GM12878 (cell line): ENCODE measurements at regions not wholly inside any gene's neighbourhood (a gene's known extent, or its start where the extent isn't known, plus 50 kb on each side); places are given as distances from the start of the nearest gene placed in this dataset.

ENCODE experiments used
- ATAC-seq: fragments of 200-7000 bp; cut with Tn5 transposase; 3 replicates; pipeline ENCODE4 v1.9.1; 2020; ENCODE audit warnings: mild to moderate bottlenecking, moderate library complexity
- BruUV-seq: library from RNA; stranded (reverse); fragments of 400-500 nt; replicated peaks from 2 replicates; lab custom pipeline; 2021; lab: Mats Ljungman, UMichigan
- CTCF ChIA-PET: fragments of 300-600 bp; sonication (Branson Sonifier 250); formaldehyde crosslinking; extraction: SDS; loops from one replicate; lab custom pipeline; 2021; ENCODE audit warnings: inconsistent platforms; lab: Yijun Ruan, JAX
- POLR2A ChIA-PET: fragments of 350-600 bp; formaldehyde crosslinking; extraction: SDS; loops from one replicate; lab custom pipeline; 2021; ENCODE audit warnings: inconsistent platforms; lab: Charles Lee
- RAD21 ChIA-PET: fragments of 300-600 bp; sonication (Branson Sonifier 250); formaldehyde crosslinking; loops from one replicate; lab custom pipeline; 2023; ENCODE audit warnings: antibody characterized with exemption; ENCODE audit not compliant: unreplicated experiment; lab: Charles Lee
- SMC1A ChIA-PET: fragments of 300-600 bp; sonication (Branson Sonifier 250); formaldehyde crosslinking; loops from one replicate; lab custom pipeline; 2023; ENCODE audit not compliant: unreplicated experiment, uncharacterized antibody; lab: Charles Lee
- DNase-seq: peaks from one replicate; pipeline ENCODE4 v3.0.0-alpha.2; 2011; ENCODE audit warnings: low read depth, low spot score
- FAIRE-seq: peaks from 3 replicates; lab custom pipeline; 2011; peaks lifted over from hg19 to GRCh38; lab: Jason Lieb, UNC
- H2AFZ ChIP-seq: 2 replicates; pipeline ENCODE4 v1.6.0; 2011; ENCODE audit warnings: low read depth, low read length, control low read depth; ENCODE audit not compliant: control insufficient read depth
- H3K27ac ChIP-seq: 2 replicates; pipeline ENCODE4 v1.5.1; 2011; ENCODE audit warnings: control low read depth; ENCODE audit not compliant: control insufficient read depth, insufficient read depth
- H3K27me3 ChIP-seq, 2 experiments: replicated peaks in 1 of 2; 2 replicates each; pipeline versions ENCODE4 v1.6.0 to v1.6.1; 2011; ENCODE audit warnings: low read length in 1 of 2; ENCODE audit not compliant: control insufficient read depth in 2 of 2, insufficient read depth in 2 of 2
- H3K36me3 ChIP-seq, 2 experiments: 2 replicates each; pipeline ENCODE4 v1.5.1; 2011; ENCODE audit warnings: low read length in 1 of 2; ENCODE audit not compliant: control insufficient read depth in 2 of 2, insufficient read depth in 2 of 2
- H3K4me1 ChIP-seq: 2 replicates; pipeline ENCODE4 v1.6.1; 2011; ENCODE audit warnings: mild to moderate bottlenecking, low read length, moderate library complexity, mixed read lengths; ENCODE audit not compliant: control insufficient read depth, insufficient read depth
- H3K4me2 ChIP-seq: 2 replicates; pipeline ENCODE4 v1.6.0; 2011; ENCODE audit warnings: control low read depth; ENCODE audit not compliant: control insufficient read depth, insufficient read depth
- H3K4me3 ChIP-seq: fragments of 200-600 bp; sonication (generic); 2 replicates; pipeline ENCODE4 v1.5.1; 2016
- H3K79me2 ChIP-seq: 2 replicates; pipeline ENCODE4 v1.6.0; 2011; ENCODE audit warnings: low read length; ENCODE audit not compliant: control insufficient read depth, insufficient read depth
- H3K9ac ChIP-seq: 2 replicates; pipeline ENCODE4 v1.8.0; 2011; ENCODE audit warnings: low read length, control low read depth, mixed read lengths; ENCODE audit not compliant: control insufficient read depth, insufficient read depth
- H3K9me3 ChIP-seq: replicated peaks from 3 replicates; pipeline ENCODE4 v1.5.1; 2011; ENCODE audit warnings: mild to moderate bottlenecking, low read length; ENCODE audit not compliant: control insufficient read depth, insufficient read depth
- H4K20me1 ChIP-seq: 2 replicates; pipeline ENCODE4 v1.6.0; 2011; ENCODE audit not compliant: control insufficient read depth, insufficient read depth
- BCLAF1 ChIP-seq: fragments of 450-650 bp; IDR thresholded peaks from 2 replicates; pipeline ENCODE4 v1.6.1; 2017; ENCODE audit warnings: antibody characterized with exemption, mild to moderate bottlenecking, moderate library complexity
- CREB1 ChIP-seq: IDR thresholded peaks from 2 replicates; pipeline ENCODE4 v1.6.1; 2012; ENCODE audit warnings: low read depth, mild to moderate bottlenecking, inconsistent platforms
- CUX1 ChIP-seq: IDR thresholded peaks from 2 replicates; pipeline ENCODE4 v1.6.1; 2012; ENCODE audit warnings: improper control_type of control experiment, low read depth, low read length; ENCODE audit not compliant: insufficient replicate concordance
- HCFC1 ChIP-seq: fragments of 150-350 bp; IDR thresholded peaks from 2 replicates; pipeline ENCODE4 v1.6.1; 2014; ENCODE audit warnings: low read length
- PAX8 ChIP-seq: fragments of 450-650 bp; IDR thresholded peaks from 2 replicates; pipeline ENCODE4 v1.6.1; 2017; ENCODE audit warnings: mild to moderate bottlenecking, moderate library complexity
- POU2F2 ChIP-seq: IDR thresholded peaks from 3 replicates; pipeline ENCODE4 v1.6.1; 2011; ENCODE audit warnings: low read depth, mild to moderate bottlenecking, low read length, borderline replicate concordance
- SMAD5 ChIP-seq: IDR thresholded peaks from 2 replicates; pipeline ENCODE4 v1.6.1; 2016; ENCODE audit warnings: antibody characterized with exemption, low read depth
- YY1 ChIP-seq: IDR thresholded peaks from 2 replicates; pipeline ENCODE4 v1.6.1; 2011; ENCODE audit warnings: low read depth, mild to moderate bottlenecking, low read length
- ZNF687 ChIP-seq: fragments of 450-650 bp; IDR thresholded peaks from 2 replicates; pipeline ENCODE4 v1.6.1; 2017; ENCODE audit warnings: mild to moderate bottlenecking, moderate library complexity
- WGBS: methylation state at CpG from one replicate; pipeline ENCODE4 v1.1.6; 2016; ENCODE audit warnings: low lambda C conversion rate; ENCODE audit not compliant: insufficient replicate concordance, insufficient coverage; ENCODE audit errors: missing lambda C conversion rate; 5-methylcytosine and 5-hydroxymethylcytosine counted together
- in situ Hi-C: fragments of 300-500 bp; cut with MboI; formaldehyde crosslinking; loops from 9 replicates; pipeline ENCODE4 v1.14.3; 2018; ENCODE audit warnings: mixed read lengths
- intact Hi-C: fragments of 100-400 bp; cut with micrococcal nuclease; formaldehyde crosslinking; loops from one replicate; pipeline ENCODE4 v1.14.2; 2022; ENCODE audit not compliant: unreplicated experiment

- FAIRE-seq (no peak), ATAC-seq (no peak), DNase-seq (no peak)
- ChIA-PET POLR2A (no interaction called here), CTCF (no interaction called here), SMC1A (interaction anchor here (1.4 kb wide), 1 partner anchor 15 kb away, joined by 3 read pairs; no protein-coding TSS in a partner anchor), RAD21 (no interaction called here)
- Histone ChIP-seq H3K9ac (no peak overlapping the region), H3K79me2 (no peaks in the 10 kb centered on the region), H4K20me1 (no peaks in the 10 kb centered on the region), H2AFZ (no peak overlapping the region), H3K4me1 (no peaks in the 10 kb centered on the region), H3K27me3 (no peaks in the 10 kb centered on the region), H3K4me3 (no peak overlapping the region), H3K27ac (no peak overlapping the region), H3K36me3 (no peaks in the 10 kb centered on the region), H3K4me2 (no peak overlapping the region), H3K9me3 (no peaks in the 10 kb centered on the region)
- WGBS = 30% methylated on average over 5 of the region's 5 CpGs
- no TSS peak for BruUV-seq
- intact Hi-C loops (no loop called here), in situ Hi-C loops (no loop called here)
- TF ChIP-seq CUX1 (no peak), CREB1 (no peak), YY1 (no peak), BCLAF1 (no peak), PAX8 (no peak), SMAD5 (no peak), ZNF687 (no peak), POU2F2 (no peak), HCFC1 (no peak)
These were observed 1057.8 kb downstream of the FSCB start for GRCh38 chr14:43449291-43449690.
